Kidney (tissue), 13 donors: ENCODE measurements at regions not wholly inside any gene's neighbourhood (a gene's known extent, or its start where the extent isn't known, plus 50 kb on each side); places are given as distances from the start of the nearest gene placed in this dataset.
A peak's percentile ranks its signal among the peaks of the same experiment; 100 is the strongest.
"Not testable (repeated sequence)": the region's sequence is repeated elsewhere in the genome, so short reads cannot be mapped to it uniquely, and the experiment has no call there.

Source experiments
- DNase-seq, 5 donors: peaks; one replicate each; pipeline ENCODE4 v3.0.0-alpha.2; 2013 to 2020
- FAIRE-seq: peaks from 2 replicates; lab custom pipeline; 2012; peaks lifted over from hg19 to GRCh38; lab: Jason Lieb, UNC
- H3K27ac ChIP-seq, 2 donors: one replicate each; pipeline ENCODE4 v1.7.0; 2013; ENCODE audit warnings: low read depth in 2 of 2, low read length in 2 of 2, inconsistent platforms in 1 of 2
- H3K27me3 ChIP-seq: one replicate; pipeline ENCODE4 v1.7.1; 2013; ENCODE audit warnings: low read length, inconsistent platforms; ENCODE audit not compliant: control insufficient read depth, insufficient read depth
- H3K36me3 ChIP-seq, 3 donors: one replicate each; pipeline versions ENCODE4 v1.7.0 to v1.7.1; 2013; ENCODE audit warnings: low read length in 3 of 3, control low read depth in 1 of 3, inconsistent platforms in 1 of 3; ENCODE audit not compliant: insufficient read depth in 3 of 3, control insufficient read depth in 2 of 3
- H3K4me1 ChIP-seq, 3 donors: one replicate each; pipeline versions ENCODE4 v1.7.0 to v1.7.1; 2013; ENCODE audit warnings: low read length in 3 of 3, inconsistent platforms in 1 of 3, low read depth in 1 of 3; ENCODE audit not compliant: control insufficient read depth in 2 of 3, insufficient read depth in 2 of 3
- H3K4me3 ChIP-seq, 3 donors: one replicate each; pipeline versions ENCODE4 v1.7.0 to v1.8.1; 2013; ENCODE audit warnings: low read length in 3 of 3, control low read depth in 1 of 3, inconsistent platforms in 1 of 3
- H3K9ac ChIP-seq, 3 donors: one replicate each; pipeline versions ENCODE4 v1.7.0 to v1.7.1; 2013; ENCODE audit warnings: low read length in 3 of 3, control low read depth in 1 of 3, inconsistent platforms in 1 of 3
- H3K9me3 ChIP-seq, 3 donors: one replicate each; pipeline versions ENCODE4 v1.7.0 to v1.7.1; 2013; ENCODE audit warnings: low read length in 3 of 3, control low read depth in 1 of 3, inconsistent platforms in 1 of 3; ENCODE audit not compliant: control insufficient read depth in 2 of 3, insufficient read depth in 1 of 3
- CTCF ChIP-seq: IDR thresholded peaks from 3 replicates; pipeline ENCODE4 v1.5.1; 2012; ENCODE audit warnings: mild to moderate bottlenecking, moderate library complexity, borderline replicate concordance; ENCODE audit not compliant: insufficient read depth; ENCODE audit errors: extremely low read depth
- intact Hi-C: fragments of 100-400 bp; cut with DNase I; formaldehyde crosslinking; loops from one replicate; pipeline ENCODE4 v1.11.1; 2022
- donor health status: control.
- donor health status: control.
- donor health status: control.
- donor health status: control.
- donor health status: control.
- donor health status: DM: yes; HTN: yes; CAD: no.
- donor health status: Normal renal cell carcinoma (clear cell type).

- no peaks in the 10 kb centered on the region for H3K27me3 ChIP-seq
- no peaks in the 10 kb centered on the region for H3K4me1 ChIP-seq
- no peak overlapping the region for H3K4me3 ChIP-seq
- no peaks in the 10 kb centered on the region for H3K36me3 ChIP-seq
- no peak for DNase-seq
- H3K27ac ChIP-seq, result no peak overlapping the region
- no peak overlapping the region for H3K9ac ChIP-seq
- no peaks in the 10 kb centered on the region for H3K9me3 ChIP-seq
- intact Hi-C loops, result no loop called here
- FAIRE-seq, result peak; percentile 58
- TF ChIP-seq CTCF, result no peak
Measured at GRCh38 chr3:22700876-22701275, 502.3 kb upstream of the UBE2E2 start.

GRCh38 chr3:22704166-22704565 is 499.0 kb upstream of the UBE2E2 start:
- no peaks in the 10 kb centered on the region for H3K27me3 ChIP-seq
- no peaks in the 10 kb centered on the region for H3K36me3 ChIP-seq
- FAIRE-seq (no peak), DNase-seq (no peak)
- intact Hi-C loops, result no loop called here
- no peak overlapping the region for H3K4me3 ChIP-seq
- no peak overlapping the region for H3K9ac ChIP-seq
- H3K9me3 ChIP-seq, result peaks cover 0 to 4% (median 0%) of the 10 kb centered on the region in 3 donors
- no peak for TF ChIP-seq CTCF
- H3K4me1 ChIP-seq, result no peaks in the 10 kb centered on the region
- no peak overlapping the region for H3K27ac ChIP-seq

DNA sequence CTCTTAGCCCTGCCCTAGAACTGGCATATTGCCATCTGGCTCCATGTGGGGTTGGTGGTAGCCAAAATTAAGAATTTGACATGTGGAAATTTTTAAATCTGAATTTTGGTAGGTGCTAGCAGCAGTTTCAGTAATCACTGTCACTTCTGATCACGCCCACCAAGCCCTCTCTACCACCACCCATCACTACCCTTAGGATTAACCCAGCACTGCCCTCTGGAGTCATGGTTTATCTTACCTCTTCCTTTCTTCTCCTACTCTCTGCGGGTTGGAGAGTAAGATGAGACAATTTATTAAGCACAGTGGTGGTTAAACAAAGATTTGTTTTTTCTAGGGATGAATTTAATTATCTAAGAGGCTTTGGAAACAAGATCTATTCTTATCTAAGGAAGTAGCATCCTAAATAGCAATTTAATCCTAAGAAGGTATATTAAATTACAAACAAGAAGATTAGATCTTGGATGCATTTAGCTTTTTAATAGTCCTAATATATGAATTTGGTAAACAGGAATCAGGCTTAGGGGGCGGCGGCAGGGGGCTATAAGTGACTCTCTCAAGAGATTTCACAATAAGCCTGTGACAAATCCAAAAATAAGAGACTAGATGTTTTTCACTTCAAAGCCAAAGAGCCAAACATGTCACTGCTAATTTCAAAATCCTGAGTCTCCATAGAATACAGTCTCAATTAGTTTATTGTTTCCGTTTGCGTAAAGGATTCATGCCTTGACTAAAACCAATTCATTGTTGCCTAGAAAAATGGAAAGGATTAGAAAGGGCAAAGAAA is 498.4 kb upstream of the UBE2E2 start:
- no peak for FAIRE-seq
- TF ChIP-seq CTCF, result no peak
- Histone ChIP-seq H3K27me3 (no peaks in the 10 kb centered on the region), H3K36me3 (no peaks in the 10 kb centered on the region), H3K4me3 (no peak overlapping the region), H3K4me1 (no peaks in the 10 kb centered on the region), H3K9me3 (peaks cover 0 to 4% (median 0%) of the 10 kb centered on the region in 3 donors), H3K9ac (no peak overlapping the region), H3K27ac (no peak overlapping the region)
- no peak for DNase-seq
- intact Hi-C loops, result no loop called here

GRCh38 chr3:22706922-22707321 is 496.2 kb upstream of the UBE2E2 start:
- intact Hi-C loops, FAIRE-seq, H3K4me3 ChIP-seq, H3K9ac ChIP-seq, H3K4me1 ChIP-seq, H3K36me3 ChIP-seq, H3K9me3 ChIP-seq, H3K27ac ChIP-seq, H3K27me3 ChIP-seq: not testable (repeated sequence)
- DNase-seq, result peak in 1 of 5 donors; percentile 41
